Activated naive CD8-positive, alpha-beta T cell treated with anti-CD3 and anti-CD28 coated beads, Interleukin-2, amount 10 ng/mL, durations not matched to agents 7 days and 5 days (primary cell): ENCODE measurements at regions not wholly inside any gene's neighbourhood (a gene's known extent, or its start where the extent isn't known, plus 50 kb on each side); places are given as distances from the start of the nearest gene placed in this dataset.

Experiments used
- ATAC-seq: fragments of 150-1000 bp; cut with Tn5 transposase; one replicate; pipeline ENCODE4 v1.10.0; 2021; ENCODE audit warnings: low read depth, moderate library complexity
- POLR2A ChIA-PET: fragments of 350-600 bp; sonication (Branson Sonifier 250); formaldehyde crosslinking; loops from one replicate; lab custom pipeline; 2021; ENCODE audit warnings: antibody characterized with exemption; lab: Charles Lee
- DNase-seq: peaks from one replicate; pipeline ENCODE4 v3.0.0; 2021
- H3K27ac Mint-ChIP-seq: one replicate; pipeline ENCODE4 v1.8.0; 2022; ENCODE audit warnings: mild to moderate bottlenecking, mixed read lengths
- H3K27me3 Mint-ChIP-seq: one replicate; pipeline ENCODE4 v1.8.0; 2022; ENCODE audit warnings: mild to moderate bottlenecking, moderate library complexity, mixed read lengths
- H3K36me3 Mint-ChIP-seq: one replicate; pipeline ENCODE4 v1.8.0; 2021; ENCODE audit warnings: mild to moderate bottlenecking, mixed read lengths
- H3K4me1 Mint-ChIP-seq: one replicate; pipeline ENCODE4 v1.8.0; 2021; ENCODE audit warnings: mixed read lengths
- H3K4me3 Mint-ChIP-seq: one replicate; pipeline ENCODE4 v1.8.0; 2022; ENCODE audit warnings: mild to moderate bottlenecking, moderate library complexity, mixed read lengths
- H3K9me3 Mint-ChIP-seq: one replicate; pipeline ENCODE4 v1.8.0; 2021; ENCODE audit warnings: mixed read lengths

DNA sequence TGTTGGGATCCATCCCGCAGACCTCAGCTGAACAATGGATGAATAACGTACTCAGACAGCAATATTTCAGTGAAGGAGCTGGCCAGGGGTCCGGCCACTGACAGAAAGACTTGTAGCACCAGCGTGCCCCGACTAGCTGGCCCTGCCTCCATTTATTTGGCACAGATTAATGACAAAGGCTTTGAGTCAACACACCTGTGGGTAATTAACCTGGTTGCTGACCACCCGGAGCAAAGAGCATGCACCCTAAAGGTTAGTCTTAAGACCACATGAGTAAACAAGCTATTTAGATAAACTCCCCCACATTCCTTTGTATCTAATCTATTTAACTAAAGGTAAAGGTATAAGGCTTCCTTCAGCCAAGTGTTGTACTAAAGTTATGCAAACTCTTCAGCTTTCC is 868.6 kb downstream of the LRFN5 start:
- Mint-ChIP-seq H3K36me3 (no peaks in the 10 kb centered on the region), H3K9me3 (peaks cover 4% of the 10 kb centered on the region), H3K27ac (no peak overlapping the region), H3K4me3 (no peak overlapping the region), H3K4me1 (no peaks in the 10 kb centered on the region), H3K27me3 (no peaks in the 10 kb centered on the region)
- ATAC-seq (no peak), DNase-seq (no peak)
- POLR2A ChIA-PET = no interaction called here

DNA sequence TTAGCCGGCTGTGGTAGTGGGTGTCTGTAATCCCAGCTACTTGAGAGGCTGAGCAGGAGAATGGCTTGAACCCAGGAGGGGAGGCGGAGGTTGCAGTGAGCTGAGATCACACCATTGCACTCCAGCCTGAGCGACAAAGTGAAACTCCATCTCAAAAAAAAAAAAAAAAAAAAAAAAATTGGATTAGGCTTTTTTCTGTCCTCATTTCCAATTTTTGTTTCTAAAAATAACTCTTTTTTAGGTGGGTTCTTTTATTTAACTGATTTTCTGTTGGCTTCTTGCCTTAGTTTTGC is 863.7 kb downstream of the LRFN5 start:
- Mint-ChIP-seq H3K27me3 (no peaks in the 10 kb centered on the region), H3K27ac (no peak overlapping the region), H3K36me3 (no peaks in the 10 kb centered on the region), H3K4me1 (no peaks in the 10 kb centered on the region), H3K9me3 (peaks cover 4% of the 10 kb centered on the region), H3K4me3 (no peak overlapping the region)
- POLR2A ChIA-PET = no interaction called here
- DNase-seq (no peak), ATAC-seq (no peak)

DNA sequence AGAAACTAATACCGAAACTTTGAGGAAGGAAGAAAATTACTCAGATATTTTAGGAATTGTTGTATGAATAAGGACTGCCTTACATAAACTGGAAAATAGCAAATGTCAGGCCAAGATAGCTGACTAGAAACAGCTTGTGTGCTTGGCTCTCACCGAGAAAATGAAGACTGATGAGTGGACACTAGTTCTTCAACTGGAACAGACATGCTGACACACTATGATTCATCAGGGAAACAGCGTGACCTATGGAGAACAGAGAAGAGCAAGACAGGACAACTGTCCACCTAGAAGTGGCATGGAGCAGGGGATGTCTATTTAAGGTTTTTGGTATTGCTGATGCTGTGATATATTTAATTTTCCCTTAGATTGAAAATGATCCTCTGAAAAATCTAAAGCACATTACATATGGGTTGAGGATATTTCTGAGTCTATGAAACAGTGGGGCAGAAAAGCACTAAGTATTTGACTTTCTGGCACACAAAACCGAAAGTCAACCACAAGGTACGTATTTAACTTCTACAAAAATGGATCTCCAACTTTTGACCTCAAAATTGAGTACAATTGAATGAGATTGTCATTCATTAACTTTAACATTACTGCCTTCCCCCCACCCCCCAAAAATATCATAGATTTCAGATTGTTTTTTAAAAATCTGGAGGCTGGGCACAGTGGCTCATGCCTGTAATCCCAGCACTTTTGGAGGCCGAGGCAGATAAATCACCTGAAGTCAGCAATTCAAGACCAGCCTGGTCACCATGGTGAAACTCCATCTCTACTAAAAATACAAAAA is 863.2 kb downstream of the LRFN5 start:
- DNase-seq (no peak), ATAC-seq (no peak)
- Mint-ChIP-seq H3K27me3 (no peaks in the 10 kb centered on the region), H3K27ac (no peak overlapping the region), H3K4me1 (no peaks in the 10 kb centered on the region), H3K9me3 (peaks cover 4% of the 10 kb centered on the region), H3K4me3 (no peak overlapping the region), H3K36me3 (no peaks in the 10 kb centered on the region)
- POLR2A ChIA-PET = no interaction called here

DNA sequence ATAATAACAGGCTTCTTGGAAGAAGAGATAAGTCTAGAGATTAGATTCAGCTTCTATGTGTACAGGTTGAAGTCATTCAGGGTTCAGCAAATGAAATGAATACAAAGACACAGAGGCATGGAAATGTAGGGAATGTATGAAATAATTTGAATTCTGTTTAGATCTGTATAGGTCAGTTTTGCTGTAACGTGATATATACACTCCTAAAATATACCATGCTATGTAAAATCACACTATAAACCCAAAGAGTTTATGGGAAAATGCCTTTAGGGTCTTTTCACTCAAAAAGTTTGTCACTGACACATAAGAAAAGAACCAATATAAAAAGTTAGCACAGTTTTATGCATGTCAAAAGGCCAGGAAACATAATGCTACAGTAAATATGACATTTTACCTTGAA is 854.0 kb downstream of the LRFN5 start:
- peaks cover 7% of the 10 kb centered on the region for H3K9me3 Mint-ChIP-seq
- H3K36me3 Mint-ChIP-seq = no peaks in the 10 kb centered on the region
- POLR2A ChIA-PET = no interaction called here
- H3K4me1 Mint-ChIP-seq = no peaks in the 10 kb centered on the region
- H3K27ac Mint-ChIP-seq = no peak overlapping the region
- DNase-seq = no peak
- H3K27me3 Mint-ChIP-seq = no peaks in the 10 kb centered on the region
- H3K4me3 Mint-ChIP-seq = no peak overlapping the region
- ATAC-seq = no peak

DNA sequence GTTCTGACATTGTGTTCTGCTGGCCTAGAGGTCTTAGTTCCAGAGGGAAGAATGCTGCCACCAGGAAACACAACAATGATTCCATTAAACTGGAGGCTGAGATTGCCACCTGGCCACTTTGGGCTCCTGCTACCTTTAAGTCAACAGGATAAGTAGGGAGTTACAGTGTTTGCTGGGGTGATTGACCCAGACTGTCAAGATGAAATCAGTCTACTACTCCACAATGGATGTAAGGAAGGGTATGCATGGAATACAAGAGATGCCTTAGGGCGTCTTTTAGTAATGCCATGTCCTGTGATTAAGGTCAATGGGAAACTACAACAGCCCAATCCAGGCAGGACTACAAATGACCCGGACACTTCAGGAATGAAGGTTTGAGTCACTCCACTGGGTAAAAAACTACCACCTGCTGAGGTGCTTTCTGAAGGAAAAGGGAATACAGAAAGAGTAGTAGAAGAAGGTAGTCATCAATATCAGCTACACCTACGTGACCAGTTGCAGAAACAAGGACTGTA is 852.6 kb downstream of the LRFN5 start:
- H3K9me3 Mint-ChIP-seq = peaks cover 7% of the 10 kb centered on the region
- POLR2A ChIA-PET = no interaction called here
- no peak for ATAC-seq
- no peak overlapping the region for H3K27ac Mint-ChIP-seq
- H3K4me1 Mint-ChIP-seq = no peaks in the 10 kb centered on the region
- no peak for DNase-seq
- no peak overlapping the region for H3K4me3 Mint-ChIP-seq
- no peaks in the 10 kb centered on the region for H3K36me3 Mint-ChIP-seq
- H3K27me3 Mint-ChIP-seq = no peaks in the 10 kb centered on the region

DNA sequence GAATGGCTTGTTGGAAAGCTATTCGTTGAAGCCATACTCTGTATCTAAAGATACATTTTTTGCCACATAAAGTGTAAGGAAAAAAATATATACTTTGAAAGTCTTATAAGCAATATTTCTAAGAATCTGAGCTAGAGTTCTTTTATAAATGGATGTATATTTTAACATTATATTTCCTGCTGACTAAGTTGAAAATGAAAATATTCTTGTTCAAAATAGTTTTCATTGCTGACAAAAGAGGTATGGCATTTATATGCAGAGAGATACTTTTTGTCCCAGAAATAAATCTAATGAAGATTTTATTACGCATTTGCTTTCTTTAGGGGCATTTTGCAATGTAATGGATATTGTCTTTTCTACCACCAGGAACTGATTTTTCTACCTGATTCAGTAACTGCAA is 834.9 kb downstream of the LRFN5 start:
- Mint-ChIP-seq H3K4me3 (no peak overlapping the region), H3K27ac (no peak overlapping the region), H3K36me3 (no peaks in the 10 kb centered on the region), H3K9me3 (peaks cover 6% of the 10 kb centered on the region), H3K27me3 (no peaks in the 10 kb centered on the region), H3K4me1 (no peaks in the 10 kb centered on the region)
- ATAC-seq (no peak), DNase-seq (no peak)
- POLR2A ChIA-PET = no interaction called here

DNA sequence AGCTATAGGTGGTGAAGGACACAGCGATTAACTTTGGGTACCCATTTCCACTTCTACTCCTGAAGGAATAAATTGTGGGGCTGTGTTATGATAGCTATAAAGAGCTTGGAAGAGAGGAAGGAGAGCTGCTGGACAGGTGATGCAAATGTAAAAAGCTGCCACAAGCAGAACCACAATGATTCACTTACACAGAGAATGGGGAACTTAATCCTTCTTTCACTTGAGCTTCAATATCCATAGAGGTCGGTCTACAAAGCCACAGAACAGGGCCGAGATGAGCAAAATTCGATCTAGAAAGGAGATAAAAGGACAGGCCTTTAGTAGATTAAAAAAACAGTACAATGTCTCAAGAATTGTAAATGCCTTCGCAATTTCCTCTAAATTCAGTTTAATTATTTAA is 831.1 kb downstream of the LRFN5 start:
- Mint-ChIP-seq H3K36me3 (no peaks in the 10 kb centered on the region), H3K27ac (no peak overlapping the region), H3K4me3 (no peak overlapping the region), H3K4me1 (no peaks in the 10 kb centered on the region), H3K9me3 (peaks cover 13% of the 10 kb centered on the region), H3K27me3 (no peaks in the 10 kb centered on the region)
- DNase-seq = no peak
- POLR2A ChIA-PET = no interaction called here
- no peak for ATAC-seq

DNA sequence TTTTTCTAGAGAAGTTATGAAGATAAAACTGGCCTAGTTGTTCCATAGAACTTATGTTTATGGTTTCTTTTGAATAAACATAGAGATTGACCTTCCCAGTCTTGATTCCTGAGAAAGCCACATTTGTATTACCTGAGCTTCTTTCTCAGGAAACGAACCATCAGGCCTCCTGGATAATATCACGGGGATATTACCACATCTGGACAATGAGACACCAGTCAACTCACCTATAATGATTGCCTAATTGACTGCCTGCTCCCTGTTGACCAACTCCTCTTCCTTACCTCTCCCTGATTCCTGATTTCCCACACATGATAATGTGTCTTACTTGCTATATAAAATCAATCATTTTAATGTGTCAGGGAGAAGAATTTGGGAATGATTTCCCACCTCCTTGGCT is 822.7 kb downstream of the LRFN5 start:
- POLR2A ChIA-PET = no interaction called here
- ATAC-seq = no peak

DNA sequence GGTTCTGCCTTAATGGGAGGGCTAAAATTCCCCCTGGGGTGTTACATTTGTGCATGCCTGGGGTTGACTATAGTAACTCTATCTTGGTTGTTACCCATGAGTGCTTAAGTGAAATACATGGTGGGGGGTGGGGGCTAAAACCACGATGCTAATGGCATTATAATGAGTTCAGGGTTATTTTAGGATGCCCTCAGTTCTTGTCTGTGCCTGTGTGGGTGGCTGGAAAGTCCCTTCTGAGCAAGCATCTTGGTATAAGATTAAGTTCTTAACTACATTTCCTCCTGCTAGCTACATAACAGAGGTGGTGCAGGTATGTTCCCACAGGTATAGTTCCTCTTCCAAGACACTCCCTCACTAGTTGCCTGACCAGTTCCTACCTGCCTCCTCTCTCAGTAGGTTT is 822.3 kb downstream of the LRFN5 start:
- no peaks in the 10 kb centered on the region for H3K27me3 Mint-ChIP-seq
- no peak overlapping the region for H3K4me3 Mint-ChIP-seq
- POLR2A ChIA-PET = no interaction called here
- no peaks in the 10 kb centered on the region for H3K36me3 Mint-ChIP-seq
- H3K27ac Mint-ChIP-seq = no peak overlapping the region
- no peaks in the 10 kb centered on the region for H3K4me1 Mint-ChIP-seq
- DNase-seq (no peak), ATAC-seq (no peak)
- peaks cover 4% of the 10 kb centered on the region for H3K9me3 Mint-ChIP-seq

More for the DNA sequence above, 822.7 kb downstream of the LRFN5 start:
- Mint-ChIP-seq H3K27ac (no peak overlapping the region), H3K36me3 (no peaks in the 10 kb centered on the region), H3K4me1 (no peaks in the 10 kb centered on the region), H3K27me3 (no peaks in the 10 kb centered on the region), H3K4me3 (no peak overlapping the region), H3K9me3 (peaks cover 4% of the 10 kb centered on the region)
- DNase-seq = no peak

DNA sequence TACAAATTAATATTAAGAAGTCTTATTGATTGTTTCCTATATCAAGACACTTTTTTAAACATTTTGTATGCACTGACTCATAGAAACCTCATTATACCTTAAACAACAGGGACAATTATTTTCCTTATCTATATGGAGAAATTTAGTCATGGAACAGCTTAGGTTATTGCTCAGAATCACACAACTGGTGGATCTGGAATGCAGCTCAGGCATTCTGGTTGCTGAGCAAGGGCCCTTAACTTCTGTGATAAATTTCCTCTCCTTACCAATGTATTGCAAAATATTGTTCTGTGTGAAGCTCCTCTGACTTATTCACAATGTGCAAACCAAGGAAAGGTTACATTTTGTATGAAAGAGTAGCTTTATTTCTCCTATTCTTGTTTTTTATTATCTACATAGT is 817.8 kb downstream of the LRFN5 start:
- Mint-ChIP-seq H3K36me3 (no peaks in the 10 kb centered on the region), H3K27ac (no peak overlapping the region), H3K27me3 (no peaks in the 10 kb centered on the region), H3K4me3 (no peak overlapping the region), H3K9me3 (no peaks in the 10 kb centered on the region), H3K4me1 (no peaks in the 10 kb centered on the region)
- no peak for DNase-seq
- POLR2A ChIA-PET = no interaction called here
- ATAC-seq = no peak

DNA sequence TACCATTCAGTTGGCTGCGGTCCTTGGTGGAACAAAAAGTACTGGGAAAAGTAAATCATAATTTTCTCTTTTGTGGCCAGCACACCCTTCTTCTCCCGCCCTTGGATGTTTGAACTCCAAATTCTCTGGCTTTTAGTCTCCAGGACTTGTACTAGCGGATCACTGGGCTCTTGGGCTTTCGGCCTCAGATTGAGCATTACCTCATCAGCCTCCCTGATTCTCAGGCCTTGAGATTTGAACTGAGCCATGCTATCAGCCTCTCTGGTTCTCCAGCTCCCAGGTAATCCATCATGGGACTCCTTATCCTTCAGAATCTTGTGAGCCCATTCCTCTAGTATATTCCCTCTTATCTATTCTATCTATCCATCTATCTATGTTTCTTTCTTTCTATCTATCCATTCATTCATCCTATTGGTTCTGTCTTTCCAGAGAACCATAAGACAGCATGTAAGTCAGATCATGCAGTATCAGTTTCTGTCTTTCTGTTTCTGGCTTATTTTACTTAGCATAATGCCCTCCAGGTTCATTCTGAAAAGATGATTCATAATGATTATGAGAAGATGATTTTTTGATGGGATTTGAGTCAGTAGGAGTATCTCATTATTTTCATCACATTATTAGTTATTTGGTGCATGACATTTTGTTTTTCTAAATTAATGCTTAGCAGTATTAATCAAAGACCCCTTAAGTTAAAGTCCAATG is 814.9 kb downstream of the LRFN5 start:
- Mint-ChIP-seq H3K4me3 (no peak overlapping the region), H3K27ac (no peak overlapping the region), H3K9me3 (no peaks in the 10 kb centered on the region), H3K36me3 (no peaks in the 10 kb centered on the region), H3K4me1 (no peaks in the 10 kb centered on the region), H3K27me3 (no peaks in the 10 kb centered on the region)
- no peak for ATAC-seq
- POLR2A ChIA-PET = no interaction called here
- no peak for DNase-seq

DNA sequence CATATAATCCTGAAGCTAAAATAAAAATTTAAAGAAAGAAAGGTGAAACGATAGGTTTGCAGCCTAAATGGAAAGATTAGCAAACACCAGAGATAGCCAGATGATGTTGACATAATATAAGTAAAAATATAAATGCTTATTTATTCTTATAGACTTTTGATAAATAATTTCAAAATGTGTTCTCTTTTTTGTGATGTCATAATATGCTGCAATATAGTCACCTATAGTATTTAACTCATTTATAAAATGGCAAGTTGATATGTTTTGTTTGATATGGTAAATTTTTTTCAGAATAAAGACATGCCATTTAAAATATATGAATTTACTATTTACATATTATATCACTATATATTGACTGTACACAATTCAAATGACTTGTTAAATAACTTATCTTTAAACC is 813.4 kb downstream of the LRFN5 start:
- no peak overlapping the region for H3K27ac Mint-ChIP-seq
- POLR2A ChIA-PET = no interaction called here
- ATAC-seq = no peak
- no peak for DNase-seq
- no peak overlapping the region for H3K4me3 Mint-ChIP-seq
- H3K36me3 Mint-ChIP-seq = no peaks in the 10 kb centered on the region
- H3K27me3 Mint-ChIP-seq = no peaks in the 10 kb centered on the region
- no peaks in the 10 kb centered on the region for H3K9me3 Mint-ChIP-seq
- no peaks in the 10 kb centered on the region for H3K4me1 Mint-ChIP-seq

DNA sequence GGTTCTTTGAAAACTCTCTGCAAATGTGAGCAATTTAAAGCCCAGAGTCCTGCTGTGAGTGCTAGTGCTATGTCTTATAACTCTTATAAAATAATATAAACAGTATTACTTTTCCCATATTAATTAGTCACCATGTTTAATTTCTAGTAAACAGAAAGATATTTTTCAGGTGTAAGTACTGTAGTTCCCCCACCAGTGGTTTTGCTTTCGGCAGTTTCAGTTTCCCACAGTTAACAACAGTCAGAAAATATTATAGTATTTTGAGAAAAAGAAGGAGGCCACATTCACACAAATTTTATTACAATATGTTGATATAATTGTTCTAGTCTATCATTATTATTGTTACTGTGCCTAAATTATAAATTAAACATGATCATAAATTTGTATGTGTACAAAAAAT is 800.5 kb downstream of the LRFN5 start:
- Mint-ChIP-seq H3K27me3 (no peaks in the 10 kb centered on the region), H3K9me3 (peaks cover 2% of the 10 kb centered on the region), H3K4me3 (no peak overlapping the region), H3K4me1 (no peaks in the 10 kb centered on the region), H3K36me3 (no peaks in the 10 kb centered on the region), H3K27ac (no peak overlapping the region)
- POLR2A ChIA-PET = no interaction called here
- no peak for DNase-seq
- no peak for ATAC-seq

DNA sequence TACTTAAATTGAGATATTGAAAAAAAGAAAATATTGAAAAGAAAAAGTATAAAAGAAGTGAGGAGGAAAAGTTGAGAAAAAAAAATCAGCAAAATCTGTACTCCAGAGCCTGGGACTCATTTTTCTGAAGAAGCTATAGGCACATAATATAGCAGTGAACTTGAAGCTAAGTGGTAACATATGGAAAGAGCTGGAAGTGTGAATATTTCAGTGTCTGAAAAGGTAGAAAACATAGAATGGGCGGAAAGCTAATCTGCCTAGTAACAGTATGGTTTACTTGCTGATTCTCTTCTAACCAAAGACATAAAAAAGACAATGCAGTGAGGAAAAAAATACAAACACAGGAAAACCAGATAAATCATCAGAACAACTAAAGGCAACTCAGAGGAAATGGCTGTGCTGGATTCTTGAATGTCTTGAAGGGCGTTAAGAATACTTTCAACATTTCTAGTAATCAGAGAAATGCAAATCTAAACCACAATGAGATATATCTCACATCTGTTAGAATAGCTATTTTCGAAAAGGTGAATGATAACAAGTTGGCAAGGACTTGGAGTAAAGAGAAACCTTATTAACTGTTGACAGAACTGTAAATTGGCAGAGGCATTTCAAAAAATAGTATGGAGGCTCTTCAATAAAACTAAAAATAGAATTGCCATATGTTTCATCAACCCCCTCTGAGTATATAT is 784.6 kb downstream of the LRFN5 start:
- DNase-seq (no peak), ATAC-seq (no peak)
- Mint-ChIP-seq H3K36me3 (no peaks in the 10 kb centered on the region), H3K4me1 (no peaks in the 10 kb centered on the region), H3K9me3 (peaks cover 5% of the 10 kb centered on the region), H3K27me3 (no peaks in the 10 kb centered on the region), H3K27ac (no peak overlapping the region), H3K4me3 (no peak overlapping the region)
- POLR2A ChIA-PET = no interaction called here
